Limb (tissue), 2 donors: ENCODE measurements at regions not wholly inside any gene's neighbourhood (a gene's known extent, or its start where the extent isn't known, plus 50 kb on each side); places are given as distances from the start of the nearest gene placed in this dataset.
A peak's percentile ranks its signal among the peaks of the same experiment; 100 is the strongest.
"Not testable (repeated sequence)": the region's sequence is repeated elsewhere in the genome, so short reads cannot be mapped to it uniquely, and the experiment has no call there.

ENCODE experiments used
- DNase-seq, 2 donors: peaks; one replicate each; pipeline ENCODE4 v3.0.0-alpha.2; 2016; ENCODE audit errors: extremely low spot score in 2 of 2

DNA sequence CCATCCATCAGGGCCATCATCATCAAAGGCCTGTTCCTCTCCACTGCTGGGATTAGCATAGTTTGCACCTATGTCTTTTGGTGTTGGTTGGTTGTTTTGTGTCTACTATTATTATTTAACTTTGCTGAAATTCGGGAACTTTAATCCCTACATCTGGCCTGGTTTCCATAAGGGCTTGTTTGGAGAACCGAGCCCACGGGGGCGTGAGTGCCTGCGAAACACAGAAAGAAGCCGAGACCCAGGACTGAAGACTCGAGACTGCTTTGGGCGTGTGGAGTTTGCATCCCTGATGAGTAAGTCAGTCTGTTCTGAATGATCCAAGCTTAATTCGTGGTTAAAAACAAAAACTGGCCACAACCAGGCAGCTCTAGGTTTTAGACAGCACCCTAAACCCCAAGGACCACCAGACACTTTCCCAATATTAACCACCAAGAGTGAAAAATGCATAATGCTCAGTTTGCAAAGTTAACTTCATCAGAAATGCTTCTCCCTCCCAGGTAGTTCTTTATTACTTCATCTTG lies 195.6 kb downstream of the BCL2L11 start:
- DNase-seq = not testable (repeated sequence)

DNA sequence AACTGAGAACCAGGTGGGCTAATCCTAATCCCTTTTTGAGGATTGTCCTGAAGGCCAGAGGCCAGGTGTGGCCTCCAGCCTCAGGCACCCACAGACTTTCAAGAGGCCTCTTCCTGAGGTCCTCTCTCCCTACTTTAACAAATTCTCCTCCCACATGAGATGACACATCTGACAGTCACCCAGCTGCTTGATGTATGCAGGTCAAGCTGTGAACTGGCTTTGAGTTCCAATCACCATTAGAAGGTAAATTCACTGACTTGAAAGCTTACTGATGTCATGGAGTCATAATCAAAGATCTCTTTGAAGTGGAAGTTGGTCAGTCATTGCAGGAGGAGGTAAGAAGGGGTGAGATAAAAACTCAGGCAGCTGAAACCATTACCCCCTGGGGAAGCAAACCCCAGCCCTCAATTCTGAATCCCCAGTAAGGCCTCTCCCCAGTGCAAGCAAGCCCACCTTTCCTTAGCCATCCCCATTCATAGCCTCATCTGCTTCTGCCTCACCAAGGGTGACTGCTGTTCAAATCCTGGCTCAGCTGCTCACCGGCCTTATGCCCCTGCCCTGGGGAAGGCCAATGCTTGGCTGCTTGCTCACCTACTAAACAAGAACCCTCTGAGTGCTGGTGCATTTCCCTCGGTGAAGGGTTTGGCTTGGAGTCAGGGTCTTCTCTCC lies 196.3 kb downstream of the BCL2L11 start:
- DNase-seq = not testable (repeated sequence)

DNA sequence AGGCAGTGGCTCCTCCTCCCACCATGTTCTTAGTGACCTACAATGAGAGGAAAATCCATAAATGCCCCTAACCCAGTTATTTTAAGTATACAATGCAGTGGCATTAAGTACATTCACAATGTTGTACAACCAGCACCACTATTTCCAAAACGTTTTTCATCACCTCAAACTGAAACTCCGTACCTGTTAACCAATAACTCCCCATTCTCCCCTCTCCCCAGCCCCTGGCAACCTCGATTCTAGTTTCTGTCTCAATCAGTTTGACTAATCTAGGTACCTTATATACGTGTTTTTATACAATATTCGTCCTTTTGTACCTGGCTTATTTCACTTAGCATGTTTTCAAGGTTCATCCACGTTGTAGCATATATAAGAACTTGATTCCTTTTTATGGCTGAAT lies 198.8 kb downstream of the BCL2L11 start:
- not testable (repeated sequence) for DNase-seq

DNA sequence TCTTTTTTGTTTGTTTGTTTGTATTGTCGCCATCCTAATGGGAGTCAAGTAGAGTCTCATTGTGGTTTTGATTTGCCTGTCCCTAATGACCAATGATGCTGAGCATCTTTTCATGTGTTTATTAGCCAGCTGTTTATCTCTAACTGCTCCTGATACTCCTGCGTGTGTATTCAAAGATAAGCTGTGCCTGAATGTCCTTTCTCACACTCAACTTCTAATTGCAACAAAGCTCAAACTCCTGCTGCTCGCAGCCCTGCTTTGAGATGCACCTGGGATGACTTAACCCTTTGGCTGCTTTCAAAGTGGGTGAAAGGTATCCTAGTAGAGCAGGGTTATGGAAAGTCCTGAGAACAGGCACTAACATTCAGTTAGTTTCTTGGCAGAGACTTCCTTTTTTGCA lies 199.6 kb downstream of the BCL2L11 start:
- DNase-seq = not testable (repeated sequence)

DNA sequence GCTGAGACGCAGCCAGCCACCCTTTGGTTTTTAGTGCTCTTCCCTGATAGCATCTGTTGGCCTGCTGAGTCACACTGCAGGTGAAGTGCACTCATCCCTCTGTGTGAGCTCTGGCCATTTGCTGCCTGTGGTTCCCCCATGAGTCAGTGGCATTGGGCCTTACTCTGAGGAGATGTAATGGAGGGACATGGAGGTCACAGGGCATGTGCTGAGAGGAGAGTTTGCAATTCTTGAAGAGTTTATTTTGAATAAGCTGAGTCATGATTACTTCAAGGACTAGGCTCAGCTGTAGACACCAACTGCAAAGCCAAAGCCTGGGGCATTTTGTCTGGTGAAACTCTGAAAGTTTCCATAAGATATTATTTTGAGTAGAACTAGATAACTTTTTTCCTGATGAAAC lies 200.3 kb downstream of the BCL2L11 start:
- not testable (repeated sequence) for DNase-seq

DNA sequence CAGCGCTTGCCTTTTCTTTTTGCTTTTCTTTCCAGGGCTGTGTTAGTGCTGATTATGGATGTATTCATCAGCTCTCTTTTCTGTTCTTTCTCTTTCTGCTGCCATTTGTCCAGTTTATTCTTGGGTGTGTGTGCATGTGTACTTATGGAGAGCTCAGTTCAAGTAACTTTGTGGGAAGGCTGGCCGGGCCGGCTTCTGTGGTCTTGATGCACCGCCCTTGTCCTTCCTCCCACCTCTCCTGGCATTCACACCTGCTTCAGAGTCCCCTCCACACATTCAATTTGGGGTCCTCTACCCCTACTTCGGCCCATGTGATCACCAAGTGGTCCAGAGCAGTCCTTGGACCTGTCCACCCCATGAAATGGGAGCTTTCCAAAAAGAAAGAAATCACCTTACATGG lies 202.7 kb downstream of the BCL2L11 start:
- DNase-seq = not testable (repeated sequence)

DNA sequence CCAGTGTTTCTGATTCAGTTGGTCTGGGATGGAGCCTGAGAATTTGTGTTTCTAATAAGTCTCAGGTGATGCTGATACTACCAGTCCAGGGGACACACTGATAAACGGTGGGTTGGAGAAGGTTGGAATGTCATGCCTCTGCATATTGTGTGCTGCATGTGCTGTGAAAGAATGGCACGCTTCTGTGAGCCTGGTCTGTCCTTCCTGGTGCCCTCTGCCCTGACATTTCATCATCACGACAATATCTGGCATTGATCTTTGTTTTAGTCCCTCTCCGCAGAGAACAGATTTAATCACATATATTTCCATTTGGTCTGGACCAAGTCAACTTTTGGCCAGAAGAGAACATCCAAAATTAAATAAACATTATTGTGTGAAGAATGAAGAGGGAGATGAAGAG lies 207.0 kb downstream of the BCL2L11 start:
- DNase-seq = not testable (repeated sequence)

DNA sequence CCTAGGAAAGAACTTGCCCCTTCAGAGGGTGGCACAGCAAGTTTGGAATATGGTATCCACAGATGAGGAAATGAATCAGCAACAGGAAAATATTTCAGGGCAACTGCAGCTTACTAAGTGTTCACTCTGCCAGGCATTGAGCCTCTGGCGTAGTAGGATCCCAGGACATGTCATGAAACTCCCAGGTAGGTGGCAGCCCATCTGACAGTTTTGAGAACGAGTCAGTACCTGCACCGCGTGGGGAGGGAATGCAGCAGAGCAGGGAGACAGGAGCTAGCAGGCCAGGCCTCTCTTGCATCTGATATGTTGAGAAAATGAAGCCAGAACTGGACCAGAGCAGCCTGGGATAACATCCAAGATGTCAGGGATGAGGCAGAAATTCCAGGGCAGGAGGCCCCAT lies 208.6 kb downstream of the BCL2L11 start:
- DNase-seq = not testable (repeated sequence)

DNA sequence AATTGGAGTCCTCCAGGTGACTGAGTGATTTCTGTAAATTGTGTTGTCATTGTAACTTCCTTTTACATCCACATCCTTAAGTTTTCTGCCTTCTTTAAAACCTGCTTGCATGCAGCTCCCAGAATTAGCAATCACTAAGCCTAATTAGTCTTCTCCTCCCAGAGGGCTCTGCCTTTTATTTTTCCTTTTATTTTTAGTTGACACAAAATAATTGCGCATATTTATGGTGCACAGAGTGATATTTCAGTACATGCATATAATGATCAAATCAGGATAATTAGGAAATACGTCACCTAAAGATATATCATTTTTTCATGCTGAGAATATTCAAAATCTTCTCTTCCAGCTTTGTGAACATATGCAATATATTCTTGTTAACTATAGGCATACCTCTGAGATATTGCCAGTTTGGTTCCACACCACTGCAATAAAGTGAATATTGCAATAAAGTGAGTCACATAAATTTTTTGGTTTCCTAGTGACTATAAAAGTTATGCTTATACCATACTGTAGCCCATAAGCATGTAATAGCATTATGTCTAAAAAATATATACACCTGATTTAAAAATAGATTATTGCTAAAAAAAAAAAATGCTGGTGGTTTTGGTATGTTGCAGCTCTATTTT lies 210.5 kb downstream of the BCL2L11 start:
- DNase-seq = not testable (repeated sequence)

DNA sequence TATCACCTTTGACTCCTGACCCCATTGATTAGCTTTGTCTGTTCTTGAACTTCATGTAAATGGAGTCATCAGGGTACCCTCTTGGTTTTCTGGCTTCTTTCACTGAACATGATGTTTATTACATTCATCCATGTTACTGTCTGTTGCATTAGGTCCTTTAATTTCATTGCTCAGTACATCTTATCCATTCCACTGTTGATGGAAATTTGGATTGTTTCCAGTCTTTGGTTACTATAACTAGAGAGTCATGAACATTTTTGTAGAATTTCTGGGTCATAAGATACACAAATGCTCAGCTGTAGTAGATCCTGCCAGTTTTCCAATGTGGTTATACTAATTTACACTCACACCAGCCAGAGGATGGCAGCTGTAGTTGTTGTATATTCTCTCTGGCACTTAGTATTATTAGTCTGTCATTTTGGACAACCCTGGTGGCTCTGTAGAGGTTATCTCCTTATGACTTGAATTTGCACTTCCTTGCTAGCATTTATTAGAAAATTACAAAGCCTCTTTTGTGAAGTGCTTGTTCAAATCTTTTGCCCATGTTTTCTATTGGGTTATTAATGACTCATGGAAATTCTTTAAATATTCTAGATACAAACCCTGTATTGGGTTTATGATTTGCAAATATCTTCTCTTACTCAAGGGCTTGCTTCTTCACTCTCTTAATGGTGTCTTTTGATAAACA lies 214.7 kb downstream of the BCL2L11 start:
- not testable (repeated sequence) for DNase-seq

DNA sequence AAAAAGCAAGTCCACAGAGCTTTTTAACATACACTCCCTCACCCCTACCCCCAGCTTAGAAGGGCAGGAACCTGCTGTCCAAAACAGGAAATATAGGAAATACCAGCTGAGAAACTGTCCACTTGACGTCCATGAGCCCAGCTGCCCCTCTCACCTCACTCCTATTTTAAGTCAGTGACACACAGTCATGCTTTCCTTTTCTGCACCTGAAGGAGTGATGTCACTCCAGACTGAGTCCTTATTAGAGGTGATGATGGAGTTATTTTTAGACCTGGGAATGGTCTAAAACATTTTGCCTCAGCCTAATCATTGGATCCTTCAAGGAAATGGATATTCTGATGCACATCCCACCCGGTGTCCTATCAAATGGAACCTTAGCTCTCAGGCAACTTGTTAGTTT lies 217.8 kb downstream of the BCL2L11 start:
- DNase-seq = not testable (repeated sequence)

DNA sequence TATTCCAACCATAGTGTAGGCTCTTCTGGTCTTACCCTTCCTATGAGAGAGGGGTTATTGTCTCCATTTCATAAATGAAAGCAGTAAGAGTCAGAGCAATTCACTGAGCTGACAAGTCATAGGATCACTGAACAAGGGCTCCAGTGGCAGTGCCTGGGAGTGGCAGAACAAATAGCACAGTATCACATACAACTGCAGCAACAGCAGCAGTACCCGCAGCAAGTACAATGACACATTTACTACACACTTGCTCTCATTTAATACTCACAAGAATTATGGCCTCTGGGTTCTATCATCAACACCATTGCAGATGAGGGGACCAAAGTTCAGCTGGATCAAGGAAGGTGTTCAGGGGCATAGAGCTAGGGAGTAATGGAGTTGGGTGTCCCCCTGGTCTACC lies 218.8 kb downstream of the BCL2L11 start:
- DNase-seq = not testable (repeated sequence)

DNA sequence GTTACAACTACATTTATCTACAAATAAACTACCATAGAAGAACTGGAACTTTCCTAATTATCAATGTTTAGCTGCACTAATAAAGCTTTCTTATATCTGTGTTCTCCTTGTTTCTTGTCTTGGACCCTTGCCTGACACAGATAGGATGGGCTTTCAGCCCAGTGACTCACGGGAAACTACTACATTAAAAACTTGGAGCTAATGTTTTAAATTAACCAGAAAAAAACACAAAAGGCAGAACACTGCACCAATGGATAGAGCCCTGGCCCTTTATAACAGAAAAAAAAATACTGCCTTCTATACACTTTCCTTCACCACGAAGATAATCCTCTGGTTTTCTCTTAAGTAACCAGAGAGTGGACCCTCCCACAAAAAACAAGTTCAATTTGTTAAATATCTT lies 223.9 kb downstream of the BCL2L11 start:
- not testable (repeated sequence) for DNase-seq

DNA sequence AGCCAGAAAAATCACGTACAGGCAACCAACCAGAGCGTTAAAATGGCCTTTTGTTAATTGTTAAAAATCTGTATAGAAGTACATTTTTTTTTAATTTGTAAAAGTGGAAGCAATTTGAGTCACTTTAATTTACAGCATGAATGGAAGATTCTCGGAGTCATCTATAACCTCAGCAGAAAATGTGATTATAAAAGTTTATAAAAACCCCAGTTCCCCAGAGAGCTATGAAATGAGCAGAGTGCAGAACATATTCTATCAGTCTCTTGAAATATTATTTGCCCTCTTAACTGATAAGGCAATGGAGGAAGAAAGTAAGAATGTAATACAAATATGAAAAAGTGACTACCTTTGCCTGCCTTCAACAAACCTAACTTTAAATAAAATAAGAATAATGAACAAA lies 224.7 kb downstream of the BCL2L11 start:
- not testable (repeated sequence) for DNase-seq

DNA sequence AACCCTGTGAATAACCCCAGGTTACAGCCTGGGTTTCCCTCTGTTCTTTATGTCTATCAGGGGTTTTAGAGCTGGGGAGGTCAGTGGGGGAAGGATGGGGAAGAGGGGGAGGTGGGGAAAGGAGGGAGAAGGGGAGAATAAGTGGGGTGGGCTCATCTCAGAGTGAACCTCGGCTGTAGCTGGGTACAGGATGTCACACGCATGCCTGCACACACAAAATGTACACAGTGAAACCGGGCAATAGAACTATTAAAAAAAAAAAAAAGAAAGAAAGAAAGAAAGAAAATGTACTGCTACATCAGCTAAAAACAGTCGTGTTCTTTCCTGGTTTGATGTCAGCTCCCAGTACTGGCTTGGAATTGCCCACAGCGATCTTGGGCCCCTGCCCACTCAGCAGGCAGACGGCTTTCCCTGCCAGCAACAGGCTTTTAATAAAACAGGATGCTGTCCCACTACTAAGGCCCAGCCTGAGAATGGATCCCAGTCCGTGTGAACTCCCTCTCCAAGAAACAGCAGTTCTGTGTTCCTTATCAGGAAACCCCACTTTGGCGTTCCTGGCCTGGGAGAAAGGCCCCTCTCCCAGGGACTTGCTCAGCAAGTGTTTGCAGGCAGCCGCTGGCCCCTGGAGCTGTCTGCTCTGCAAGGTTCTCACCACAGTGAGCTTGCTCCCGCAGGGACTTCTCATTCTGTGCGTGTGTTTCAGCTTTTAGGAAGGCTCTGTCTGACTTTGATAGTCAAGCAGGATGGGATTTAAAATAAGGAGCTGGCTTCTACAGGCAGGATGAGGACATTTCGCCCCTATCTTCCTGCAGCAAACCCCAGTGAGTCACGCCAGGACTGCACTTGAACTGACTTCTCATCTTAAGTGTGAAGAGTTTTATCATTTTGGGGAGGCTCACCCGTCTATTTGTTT lies 225.6 kb downstream of the BCL2L11 start:
- peak in 1 of 2 donors; percentile 57 for DNase-seq

DNA sequence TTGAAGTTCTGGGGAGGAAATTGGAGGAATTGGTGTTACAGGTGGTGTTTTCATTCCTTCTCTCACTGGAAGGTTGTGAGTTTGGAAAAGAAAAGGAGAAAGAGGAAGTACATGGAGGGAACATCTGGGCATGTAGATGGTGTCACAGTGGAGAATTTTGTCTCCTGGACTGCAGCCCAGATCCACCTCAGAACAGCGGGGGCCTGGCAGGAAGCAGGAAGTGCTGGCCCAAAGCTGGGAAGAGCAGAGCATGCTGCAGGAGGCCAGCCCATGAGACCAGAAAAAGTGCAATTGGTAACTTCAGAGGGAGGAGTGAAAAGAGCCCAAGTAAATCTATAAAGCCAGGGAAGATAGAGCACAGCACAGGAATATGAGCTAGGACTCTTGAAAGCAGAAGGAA lies 227.0 kb downstream of the BCL2L11 start:
- not testable (repeated sequence) for DNase-seq

DNA sequence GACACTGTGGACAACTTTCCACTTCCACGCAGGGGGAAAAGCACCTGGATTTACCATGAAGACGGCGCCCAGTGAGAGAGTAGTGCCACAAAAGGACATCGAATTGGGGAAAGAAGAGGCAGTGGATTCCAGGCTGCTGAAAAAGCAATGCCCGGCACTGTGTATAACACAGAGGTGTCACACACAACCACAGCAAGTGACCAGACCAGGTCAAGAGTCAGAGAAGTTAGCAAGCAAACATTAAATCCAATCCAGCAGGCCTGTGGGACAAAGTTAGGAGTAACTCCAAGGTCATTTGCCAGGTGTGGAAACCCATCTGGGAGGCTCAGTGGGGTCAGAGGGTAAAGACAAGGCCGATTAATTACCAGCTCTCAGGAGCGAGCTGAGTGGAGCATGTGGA lies 227.6 kb downstream of the BCL2L11 start:
- DNase-seq = not testable (repeated sequence)

DNA sequence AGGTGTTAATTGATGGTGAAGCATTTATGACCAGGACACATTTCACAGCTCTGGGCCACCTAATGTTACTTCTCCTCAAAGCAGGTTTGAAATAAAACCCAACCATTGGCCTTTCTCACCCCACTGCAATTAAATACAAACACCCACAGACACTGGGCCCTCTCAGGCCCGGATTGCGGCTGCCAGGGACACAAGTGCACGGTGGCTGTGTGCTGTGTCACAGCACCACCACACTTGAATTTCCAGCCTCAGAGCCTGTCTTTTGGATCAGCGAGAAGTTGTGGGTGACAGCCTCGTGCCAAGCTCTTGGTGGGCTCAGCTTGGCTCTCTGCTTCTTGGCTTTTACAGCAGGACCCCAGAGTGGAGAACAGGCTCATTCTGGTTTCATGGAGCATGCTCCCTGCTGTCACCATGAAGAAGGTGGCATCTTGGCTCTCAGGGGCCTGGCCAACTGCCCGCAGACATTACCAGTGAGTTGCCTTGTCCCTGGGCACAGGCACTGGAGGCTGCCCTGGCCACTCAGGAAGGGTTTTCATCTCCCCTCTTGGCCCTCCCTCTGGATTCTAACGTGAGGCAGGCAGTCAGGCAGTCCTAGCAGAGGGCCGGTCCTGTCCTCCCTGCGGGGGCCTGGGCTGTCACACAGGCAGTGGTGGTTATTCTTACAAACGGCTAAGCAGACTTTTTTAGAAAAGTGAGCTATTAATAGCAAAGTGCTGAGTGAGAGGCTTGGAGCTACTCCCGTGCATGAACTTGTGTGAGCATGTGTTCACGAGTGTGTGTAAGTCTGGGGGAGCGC lies 234.5 kb downstream of the BCL2L11 start:
- peak in 1 of 2 donors; percentile 44 for DNase-seq

DNA sequence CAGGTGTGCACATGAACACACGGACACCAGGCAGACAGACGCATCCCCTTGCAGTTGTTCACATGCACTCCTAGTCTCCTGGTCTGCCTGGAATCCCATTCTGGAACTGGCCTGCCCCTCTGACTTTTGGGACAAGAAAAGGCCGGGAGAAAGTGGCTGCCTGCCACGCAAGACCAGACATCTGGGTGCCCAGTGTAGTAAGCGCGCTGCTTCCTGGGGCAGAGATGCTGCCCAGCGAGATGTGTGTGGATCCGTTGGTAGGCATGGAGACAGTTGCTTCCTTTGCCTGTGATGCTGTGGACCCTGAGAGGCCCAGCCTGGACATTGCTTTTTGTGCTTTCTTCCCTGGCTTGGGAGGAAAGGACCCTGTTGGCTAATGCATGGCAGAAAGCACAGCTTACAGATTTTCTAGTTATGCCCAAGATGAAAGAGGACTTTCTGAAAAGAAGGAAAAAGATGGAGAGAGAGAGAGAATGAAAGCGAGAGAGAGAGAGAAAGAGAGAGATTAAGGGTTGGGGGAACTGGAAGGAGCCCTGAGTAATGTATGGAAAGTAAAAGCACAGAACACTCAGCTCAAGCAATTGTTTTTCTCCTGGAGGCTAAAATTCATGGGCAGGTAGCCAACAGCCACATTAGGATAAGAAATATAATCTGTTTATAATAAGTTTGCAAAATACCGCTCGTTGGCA lies 235.3 kb downstream of the BCL2L11 start:
- peak in 1 of 2 donors; percentile 20 for DNase-seq

DNA sequence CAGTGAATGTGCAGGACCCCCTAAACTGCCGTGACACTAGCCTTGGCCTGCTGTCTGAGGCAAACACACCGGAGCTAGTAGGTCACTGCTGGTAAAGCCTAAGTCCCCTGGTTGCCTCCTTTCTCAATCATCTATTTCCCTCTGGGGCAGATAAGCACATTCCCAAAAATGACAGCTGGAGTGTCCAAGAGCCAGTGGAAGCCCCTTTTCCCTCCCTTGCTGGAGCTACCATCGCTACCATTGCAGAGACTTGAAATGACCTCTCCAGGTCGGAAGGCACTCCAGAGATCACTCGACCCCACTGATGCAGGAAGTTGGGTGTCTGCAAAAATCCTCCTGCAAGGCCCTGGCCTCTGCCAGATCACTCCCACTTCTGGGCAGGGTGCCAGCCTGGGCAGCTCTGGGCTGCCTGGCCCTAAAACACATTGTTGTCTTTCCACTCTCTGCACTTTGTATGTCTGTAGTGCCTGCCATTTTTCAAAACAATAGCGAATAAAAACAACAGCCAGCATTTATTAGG lies 235.9 kb downstream of the BCL2L11 start:
- DNase-seq = not testable (repeated sequence)
